HG03280 (cell line): ENCODE measurements at regions not wholly inside any gene's neighbourhood (a gene's known extent, or its start where the extent isn't known, plus 50 kb on each side); places are given as distances from the start of the nearest gene placed in this dataset.
"Not testable (repeated sequence)": the region's sequence is repeated elsewhere in the genome, so short reads cannot be mapped to it uniquely, and the experiment has no call there.

Experiments used
- ATAC-seq: cut with Tn5 transposase; IDR thresholded peaks from one replicate; pipeline ENCODE4 v1.9.1; 2021; ENCODE audit warnings: mild to moderate bottlenecking, moderate library complexity; ENCODE audit not compliant: unreplicated experiment

GRCh38 chr4:189228726-189229125 is 711.9 kb upstream of the FRG1 start:
- ATAC-seq, result no peak

- ATAC-seq, result no peak
These were observed 708.4 kb upstream of the FRG1 start for GRCh38 chr4:189232274-189232673.

GRCh38 chr4:189233754-189234153 is 706.9 kb upstream of the FRG1 start:
- not testable (repeated sequence) for ATAC-seq

- not testable (repeated sequence) for ATAC-seq
These were observed 705.7 kb upstream of the FRG1 start for GRCh38 chr4:189234948-189235347.

GRCh38 chr4:189235599-189235998 is 705.1 kb upstream of the FRG1 start:
- ATAC-seq, result no peak

GRCh38 chr4:189236321-189236720 is 704.4 kb upstream of the FRG1 start:
- not testable (repeated sequence) for ATAC-seq

GRCh38 chr4:189237340-189237739 is 703.3 kb upstream of the FRG1 start:
- ATAC-seq, result no peak

- ATAC-seq, result no peak
These were observed 685.0 kb upstream of the FRG1 start for GRCh38 chr4:189255636-189256035.

- no peak for ATAC-seq
These were observed 679.2 kb upstream of the FRG1 start for GRCh38 chr4:189261475-189261874.

GRCh38 chr4:189265515-189265914 is 675.2 kb upstream of the FRG1 start:
- ATAC-seq, result no peak

- ATAC-seq, result no peak
These were observed 673.2 kb upstream of the FRG1 start for GRCh38 chr4:189267312-189267965.

- ATAC-seq, result no peak
These were observed 662.0 kb upstream of the FRG1 start for GRCh38 chr4:189278597-189279165.

GRCh38 chr4:189279188-189279587 is 661.5 kb upstream of the FRG1 start:
- ATAC-seq, result no peak

- ATAC-seq, result no peak
These were observed 655.3 kb upstream of the FRG1 start for GRCh38 chr4:189285377-189285776.

GRCh38 chr4:189291939-189292338 is 648.7 kb upstream of the FRG1 start:
- ATAC-seq, result no peak

GRCh38 chr4:189293459-189293858 is 647.2 kb upstream of the FRG1 start:
- ATAC-seq, result no peak

GRCh38 chr4:189294574-189294973 is 646.1 kb upstream of the FRG1 start:
- no peak for ATAC-seq

- no peak for ATAC-seq
These were observed 641.0 kb upstream of the FRG1 start for GRCh38 chr4:189299706-189300105.

- no peak for ATAC-seq
These were observed 639.0 kb upstream of the FRG1 start for GRCh38 chr4:189301692-189302091.

GRCh38 chr4:189302719-189303118 is 638.0 kb upstream of the FRG1 start:
- ATAC-seq, result no peak

- no peak for ATAC-seq
These were observed 636.5 kb upstream of the FRG1 start for GRCh38 chr4:189304167-189304566.

- ATAC-seq, result no peak
These were observed 635.9 kb upstream of the FRG1 start for GRCh38 chr4:189304809-189305208.

GRCh38 chr4:189305500-189305899 is 635.2 kb upstream of the FRG1 start:
- no peak for ATAC-seq
